ENCODE measurements at regions not wholly inside any gene's neighbourhood (a gene's known extent, or its start where the extent isn't known, plus 50 kb on each side); places are given as distances from the start of the nearest gene placed in this dataset.

DNA sequence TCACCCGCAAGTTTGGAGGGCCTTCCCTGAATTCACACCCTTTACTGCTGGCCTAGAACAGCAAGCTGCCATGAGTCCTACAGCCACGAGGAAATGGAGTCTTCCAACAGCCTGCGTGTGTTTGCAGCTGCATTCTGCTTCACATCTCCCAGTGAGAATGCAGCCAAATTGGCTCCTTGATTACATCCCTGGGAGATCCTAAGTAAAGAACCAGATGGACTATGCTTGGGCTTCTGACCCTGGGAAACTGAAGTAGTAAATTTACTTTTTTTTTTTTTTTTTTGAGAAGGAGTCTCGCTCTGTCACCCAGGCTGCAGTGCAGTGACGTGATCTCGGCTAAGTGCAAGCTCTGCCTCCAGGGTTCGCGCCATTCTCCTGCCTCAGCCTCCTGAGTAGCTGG lies 617.0 kb upstream of the CDH18 start:
- DNase-seq (ENCODE audit: low read depth in 3 of 3, low spot score in 2 of 3), result no peak

DNA sequence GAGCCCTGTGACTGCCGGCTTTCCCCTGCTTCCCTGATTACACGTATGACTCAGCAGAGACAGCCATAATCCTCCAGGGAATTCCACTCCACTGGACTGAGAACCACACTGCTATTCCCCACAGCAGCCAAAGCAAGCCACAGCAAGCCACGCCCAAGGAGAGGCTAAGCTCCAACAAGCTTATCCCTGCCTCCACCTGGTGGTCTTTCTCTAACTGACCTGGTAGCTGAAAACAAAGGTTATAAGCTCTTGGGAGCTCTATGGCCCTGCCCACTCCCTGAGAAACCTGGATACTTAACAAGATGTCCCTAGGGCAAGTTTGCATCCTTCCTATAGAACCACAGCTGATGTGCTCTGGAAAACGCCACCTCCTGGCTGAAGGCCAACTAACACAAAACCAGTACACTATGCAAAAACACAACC lies 613.7 kb upstream of the CDH18 start:
- DNase-seq (ENCODE audit: low read depth in 3 of 3, low spot score in 2 of 3), result no peak

DNA sequence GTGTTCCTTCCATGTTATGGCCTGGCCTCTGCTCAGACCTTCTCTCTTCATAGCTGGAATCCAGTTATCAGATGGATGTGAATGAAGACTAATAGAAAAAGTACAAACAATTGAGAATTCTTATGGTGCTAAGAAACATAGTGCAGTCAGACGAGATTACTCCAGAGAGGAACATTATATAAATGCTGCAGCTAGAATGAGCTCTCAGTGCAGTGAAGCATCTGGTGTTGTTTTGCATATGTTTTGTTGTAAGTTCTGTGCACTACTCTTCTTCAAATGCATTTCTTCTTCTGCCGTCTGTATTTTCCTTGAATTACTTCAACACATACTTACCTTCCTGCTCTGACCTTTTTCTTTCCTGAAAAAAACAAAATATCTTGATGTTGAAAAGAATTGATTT lies 602.4 kb upstream of the CDH18 start:
- DNase-seq (ENCODE audit: low read depth in 3 of 3, low spot score in 2 of 3), result no peak

DNA sequence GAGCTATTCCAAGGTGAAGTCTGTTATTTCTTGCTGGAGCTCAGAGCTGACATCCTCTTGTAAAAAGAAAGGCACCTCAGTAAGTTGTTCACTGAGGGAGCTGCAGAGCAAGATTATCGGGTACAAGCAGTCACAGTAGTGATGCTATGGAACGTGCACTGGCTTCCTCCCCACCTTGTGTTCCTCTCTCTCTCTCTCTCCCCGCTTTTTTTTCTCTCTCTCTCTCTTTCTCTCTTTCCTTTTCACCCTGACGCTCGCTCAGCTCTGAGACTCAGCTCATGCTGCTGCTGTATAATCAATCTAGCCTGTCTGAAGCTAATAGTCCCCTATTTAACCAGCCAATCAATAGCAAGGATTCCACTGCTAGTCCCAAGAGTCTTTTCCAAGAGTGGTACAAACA lies 587.6 kb upstream of the CDH18 start:
- DNase-seq (ENCODE audit: low read depth in 3 of 3, low spot score in 2 of 3), result no peak

DNA sequence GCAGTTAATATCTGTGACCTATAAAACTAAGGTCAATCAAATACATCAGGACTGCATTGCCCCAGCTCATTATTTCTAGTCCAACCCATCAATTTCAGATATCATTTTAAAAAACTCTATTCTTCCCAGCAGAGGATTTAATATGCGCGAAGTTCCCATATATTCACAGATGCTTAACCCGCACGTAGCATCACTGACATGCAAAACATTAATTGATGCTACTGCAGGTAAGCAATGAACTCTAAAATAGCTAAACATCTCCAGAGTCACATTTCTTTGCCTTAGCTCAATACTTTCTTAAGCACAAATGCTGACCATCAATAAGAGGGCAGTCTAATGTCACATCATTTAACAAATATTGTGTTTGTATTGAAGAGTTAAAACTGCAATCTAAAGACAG lies 586.6 kb upstream of the CDH18 start:
- no peak for DNase-seq (ENCODE audit: low read depth in 3 of 3, low spot score in 2 of 3)

DNA sequence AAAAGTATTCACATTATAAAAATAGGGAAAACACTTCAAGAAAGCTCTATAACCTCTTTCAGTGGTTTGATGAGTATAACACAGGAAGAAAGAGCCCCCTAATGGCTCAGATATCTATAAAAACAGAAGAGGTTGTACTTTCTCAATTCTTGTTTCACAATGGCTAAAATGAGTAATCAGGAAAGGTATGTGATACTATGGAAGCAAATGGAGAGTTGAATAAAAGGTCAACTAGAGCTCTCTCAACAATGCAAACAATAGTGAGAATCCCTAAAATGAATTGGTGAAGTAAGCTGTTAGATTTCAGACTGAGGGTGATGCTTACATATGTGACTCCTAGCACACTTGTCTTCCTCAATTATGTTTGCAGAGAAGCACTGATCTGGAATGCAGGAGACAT lies 584.6 kb upstream of the CDH18 start:
- DNase-seq (ENCODE audit: low read depth in 3 of 3, low spot score in 2 of 3), result no peak

DNA sequence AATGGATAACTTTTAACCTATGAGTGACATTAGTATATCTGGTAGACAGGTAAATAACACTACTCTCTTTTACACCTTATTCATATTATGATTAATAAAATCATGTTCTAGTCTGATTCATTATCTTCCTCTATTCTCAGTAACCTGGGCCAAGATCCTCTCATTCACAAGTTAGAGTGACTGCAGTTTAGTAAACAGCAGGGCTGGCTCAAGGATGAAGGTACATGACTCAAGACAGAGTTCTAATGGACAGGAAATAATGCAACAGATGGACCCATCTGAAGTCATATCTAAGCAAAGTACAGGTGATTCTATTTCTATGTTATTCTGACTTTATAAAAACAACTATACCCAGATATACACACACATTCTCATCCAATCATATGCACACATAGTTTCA lies 582.5 kb upstream of the CDH18 start:
- DNase-seq (ENCODE audit: low read depth in 3 of 3, low spot score in 2 of 3), result no peak

DNA sequence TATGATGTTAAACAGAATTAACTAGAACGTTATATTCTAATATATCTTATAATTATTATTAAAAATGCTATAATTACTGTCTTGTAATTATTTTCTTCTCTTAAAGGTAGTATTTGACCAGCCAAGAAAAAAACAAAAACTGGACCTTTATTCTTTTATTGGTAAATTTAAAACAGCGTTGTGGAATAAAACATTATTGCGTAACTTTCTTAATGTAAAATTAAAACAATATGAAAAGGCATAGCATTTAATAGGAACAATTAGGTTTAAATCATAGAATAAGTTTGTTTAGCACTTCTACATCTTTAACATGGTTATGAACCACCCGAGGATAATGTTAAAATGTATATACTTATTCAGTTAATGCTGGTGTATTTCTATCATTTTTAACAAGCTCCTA lies 574.5 kb upstream of the CDH18 start:
- no peak for DNase-seq (ENCODE audit: low read depth in 3 of 3, low spot score in 2 of 3)

DNA sequence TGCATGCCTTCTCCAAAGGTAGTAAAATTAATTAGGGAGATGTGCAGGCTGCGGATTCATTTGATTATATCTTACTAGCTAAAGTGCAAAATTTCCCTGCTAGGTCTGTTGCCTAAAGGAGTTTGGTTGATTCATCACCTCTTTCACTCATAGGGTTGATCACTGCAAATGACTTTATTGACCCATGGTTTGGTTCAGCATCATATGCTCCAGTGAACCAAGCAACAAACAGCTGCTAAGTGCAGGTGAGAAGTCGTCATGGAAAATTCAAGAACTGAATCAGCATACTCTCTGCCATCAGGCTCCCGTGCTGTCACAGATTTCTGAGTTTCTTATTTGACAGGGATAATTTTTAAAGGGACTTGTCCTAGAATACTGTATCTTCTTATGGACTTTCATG lies 571.8 kb upstream of the CDH18 start:
- no peak for DNase-seq (ENCODE audit: low read depth in 3 of 3, low spot score in 2 of 3)

DNA sequence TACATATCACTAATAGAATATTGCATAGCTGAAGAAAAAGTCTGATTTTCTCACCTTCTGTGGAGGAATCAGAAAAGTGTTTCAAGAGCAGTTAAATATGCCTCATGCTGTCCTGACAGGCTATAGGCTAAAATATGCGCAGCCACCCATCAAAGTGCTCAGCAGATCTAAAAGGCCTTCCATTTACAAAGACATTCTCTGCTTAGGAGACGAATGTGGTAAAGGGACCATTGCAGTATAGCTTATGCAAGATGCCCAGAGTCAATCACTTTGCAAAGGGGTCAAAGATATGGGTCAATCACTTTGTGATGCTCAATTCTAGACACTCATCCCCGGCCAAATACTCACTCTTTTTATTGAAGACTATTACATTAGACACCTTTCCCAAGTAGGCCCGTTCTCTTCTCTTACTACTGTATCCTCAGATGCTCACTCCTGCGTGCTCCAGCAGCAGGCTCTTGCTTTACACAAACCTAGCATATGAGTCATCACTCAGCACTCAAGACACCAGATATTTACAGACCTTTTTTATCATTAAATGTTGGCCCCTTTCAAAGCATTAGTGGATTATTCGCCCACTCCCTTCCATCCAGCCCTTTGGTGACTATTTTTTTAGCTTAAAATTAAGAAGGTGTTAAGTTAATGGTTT lies 568.2 kb upstream of the CDH18 start:
- no peak for DNase-seq (ENCODE audit: low read depth in 3 of 3, low spot score in 2 of 3)

DNA sequence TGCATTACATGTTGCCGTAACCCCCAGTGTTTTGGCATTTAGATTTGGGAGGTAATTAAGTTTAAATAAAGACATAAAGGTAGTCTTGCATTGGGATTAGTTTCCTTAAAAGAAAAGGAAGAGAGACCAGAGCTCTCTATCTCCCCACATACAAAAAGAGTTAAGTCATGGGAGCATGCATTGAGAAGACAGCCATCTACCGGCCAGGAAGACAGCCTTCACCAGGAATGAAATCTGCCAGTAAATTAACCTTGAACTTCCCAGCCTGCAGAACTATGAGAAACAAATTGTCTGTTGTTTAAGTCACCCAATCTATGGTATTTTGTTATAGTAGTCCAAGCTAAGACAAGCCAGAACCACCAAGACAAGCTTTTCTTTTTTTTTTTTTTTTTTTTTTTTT lies 567.0 kb upstream of the CDH18 start:
- no peak for DNase-seq (ENCODE audit: low read depth in 3 of 3, low spot score in 2 of 3)

DNA sequence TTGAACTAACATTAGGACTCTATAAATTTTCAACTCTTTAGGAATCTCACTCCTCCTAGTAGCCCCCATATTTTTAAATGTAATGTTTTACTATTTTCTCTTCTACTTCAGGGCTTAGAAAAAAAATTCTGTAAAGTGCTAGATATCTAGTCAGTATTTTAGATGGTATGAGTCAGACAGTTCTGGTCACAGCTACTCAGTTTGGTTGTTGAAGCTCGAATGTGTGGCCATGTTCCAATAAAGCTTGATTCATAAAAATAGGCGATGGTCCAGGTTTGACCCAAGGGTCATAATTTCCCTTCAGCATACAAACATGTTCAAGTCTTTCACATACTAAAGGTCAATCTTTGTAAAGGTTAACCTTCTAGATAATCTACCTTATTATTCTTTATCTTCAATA lies 566.0 kb upstream of the CDH18 start:
- no peak for DNase-seq (ENCODE audit: low read depth in 3 of 3, low spot score in 2 of 3)

DNA sequence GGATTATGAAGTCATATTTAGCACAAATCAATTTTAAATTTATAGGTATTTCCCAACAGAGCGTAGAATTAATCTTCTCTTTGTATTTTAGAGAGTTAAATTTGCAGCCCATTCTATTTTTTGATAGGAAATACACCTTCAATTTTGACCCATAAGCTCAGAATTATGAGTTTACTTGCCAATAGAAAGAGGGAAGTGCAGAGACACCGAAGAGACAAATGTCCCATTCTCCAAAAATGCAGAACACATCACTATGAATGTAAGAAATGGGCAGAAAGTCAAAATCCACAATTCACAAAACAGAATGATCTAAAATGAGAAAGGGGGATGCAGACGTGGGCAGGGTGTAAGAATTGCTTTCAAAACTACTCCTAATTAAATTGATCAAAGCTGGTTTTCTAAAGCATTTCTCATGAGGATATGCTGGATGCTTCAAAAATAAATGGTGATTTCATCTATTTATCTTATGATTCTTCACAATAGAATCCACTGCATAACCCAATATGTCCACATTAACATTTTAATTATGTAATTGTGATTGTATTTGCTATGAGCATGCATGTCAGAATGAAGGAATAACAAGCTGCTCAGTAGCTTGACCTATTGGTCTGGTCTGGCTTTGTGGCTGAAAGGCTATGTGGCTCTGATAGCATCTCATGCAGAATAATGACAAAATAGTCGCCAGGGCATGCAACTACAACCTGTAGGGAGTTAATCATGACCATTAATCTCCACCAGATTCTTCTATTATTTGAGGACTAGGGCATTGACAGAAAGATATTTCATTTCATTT lies 550.1 kb upstream of the CDH18 start:
- DNase-seq (ENCODE audit: low read depth in 3 of 3, low spot score in 2 of 3), result no peak

DNA sequence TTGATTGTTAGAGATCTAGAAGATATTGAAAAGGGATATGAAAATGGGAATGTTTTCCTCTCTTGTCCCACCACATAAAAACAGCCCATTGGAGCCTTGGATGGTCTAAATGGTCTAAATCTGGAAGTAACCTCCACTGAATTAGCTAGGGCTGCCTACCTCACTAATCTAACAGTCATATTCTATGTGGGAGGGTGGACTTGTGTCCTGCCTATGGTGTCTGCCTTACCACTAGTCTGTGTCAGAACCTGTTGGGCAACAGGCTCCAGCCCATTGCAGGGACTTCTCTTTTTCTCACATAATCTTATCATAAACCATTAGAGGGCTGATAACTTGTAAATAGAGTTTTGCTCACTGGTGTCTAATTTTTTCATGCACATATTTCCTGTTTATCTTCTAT lies 548.8 kb upstream of the CDH18 start:
- no peak for DNase-seq (ENCODE audit: low read depth in 3 of 3, low spot score in 2 of 3)

DNA sequence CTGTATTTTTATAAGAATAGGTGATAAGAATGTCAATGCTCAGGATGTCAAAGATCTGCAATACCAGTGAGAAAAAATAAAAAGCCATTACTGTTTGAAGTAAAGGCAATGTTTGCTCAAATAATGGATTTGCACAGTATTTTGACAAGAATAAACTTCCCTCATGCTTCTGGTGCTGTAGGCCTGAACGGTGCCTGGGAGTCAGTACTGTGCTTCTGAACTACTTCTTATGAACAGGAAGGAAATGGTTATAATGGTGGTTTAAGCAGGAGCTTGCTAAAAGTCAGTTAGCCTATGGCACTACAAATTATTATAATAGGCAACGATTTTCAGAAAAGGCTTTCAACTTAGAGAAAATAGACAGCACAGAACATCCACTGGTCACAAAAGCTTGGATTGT lies 548.3 kb upstream of the CDH18 start:
- no peak for DNase-seq (ENCODE audit: low read depth in 3 of 3, low spot score in 2 of 3)

DNA sequence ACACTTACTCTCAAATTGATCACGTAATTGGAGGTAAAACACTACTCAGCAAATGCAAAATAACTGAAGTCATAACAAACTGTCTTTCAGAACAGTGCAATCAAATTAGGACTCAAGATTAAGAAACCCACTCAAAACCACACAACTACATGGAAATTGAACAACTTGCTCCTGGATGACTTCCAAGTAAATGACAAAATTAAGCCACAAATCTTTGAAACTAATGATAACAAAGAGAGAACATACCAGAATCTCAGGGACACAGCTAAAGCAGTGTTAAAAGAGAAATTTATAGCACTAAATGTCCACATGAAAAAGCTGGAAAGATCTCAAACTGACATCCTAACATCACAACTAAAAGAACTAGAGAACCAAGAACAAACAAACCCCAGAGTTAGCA lies 540.5 kb upstream of the CDH18 start:
- no peak for DNase-seq (ENCODE audit: low read depth in 3 of 3, low spot score in 2 of 3)

DNA sequence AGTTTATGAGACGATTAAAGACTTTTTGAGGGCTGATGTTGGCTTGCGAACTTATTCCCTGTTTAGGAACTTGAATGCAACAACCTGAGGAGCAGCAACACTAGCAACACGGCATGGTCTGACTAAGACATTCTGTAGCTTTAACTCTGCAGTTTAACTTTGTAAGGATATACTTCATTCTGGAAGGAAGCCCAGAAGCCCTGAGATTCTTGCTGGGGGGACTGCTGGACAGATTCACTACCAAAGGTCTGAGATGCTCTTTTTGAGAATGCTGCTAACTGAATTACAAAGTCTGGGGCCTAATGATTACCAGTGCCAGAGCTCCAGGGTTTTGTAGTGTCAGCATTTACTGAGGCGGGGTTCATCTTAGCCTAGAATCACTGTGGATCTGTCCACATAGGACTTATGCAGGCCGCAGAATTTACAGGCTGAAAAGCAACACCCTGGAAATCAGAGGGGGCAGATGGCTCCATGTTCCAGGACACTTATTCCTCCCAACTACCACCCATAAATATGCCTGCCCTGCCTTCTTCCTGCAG lies 537.1 kb upstream of the CDH18 start:
- DNase-seq (ENCODE audit: low read depth in 3 of 3, low spot score in 2 of 3), result no peak

DNA sequence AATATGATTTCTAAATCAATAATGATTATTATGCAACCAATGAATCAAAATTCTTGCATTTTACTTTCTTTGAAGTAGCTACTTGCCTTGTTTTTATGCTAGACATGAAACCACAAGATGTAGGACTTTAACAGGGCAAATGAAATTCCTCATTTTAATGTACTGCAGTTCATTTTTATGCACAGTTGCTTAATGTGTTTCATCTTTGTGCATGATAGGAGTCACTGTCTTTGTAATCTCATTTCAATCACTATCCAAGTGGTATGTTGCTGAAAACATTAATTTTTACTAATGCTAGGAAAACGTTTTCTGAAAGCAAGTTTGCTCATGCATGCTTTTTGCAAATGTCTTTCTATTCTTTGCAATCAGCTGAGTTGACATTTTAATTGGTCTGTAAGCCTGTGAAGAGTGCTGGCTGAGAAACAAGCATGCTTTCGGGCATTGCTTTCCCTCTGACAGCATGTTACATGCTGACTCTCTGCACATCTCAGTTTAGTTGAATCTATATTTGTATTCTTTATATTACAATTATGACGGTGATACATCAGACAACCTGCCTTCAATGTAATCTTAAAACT lies 535.0 kb upstream of the CDH18 start:
- no peak for DNase-seq (ENCODE audit: low read depth in 3 of 3, low spot score in 2 of 3)

DNA sequence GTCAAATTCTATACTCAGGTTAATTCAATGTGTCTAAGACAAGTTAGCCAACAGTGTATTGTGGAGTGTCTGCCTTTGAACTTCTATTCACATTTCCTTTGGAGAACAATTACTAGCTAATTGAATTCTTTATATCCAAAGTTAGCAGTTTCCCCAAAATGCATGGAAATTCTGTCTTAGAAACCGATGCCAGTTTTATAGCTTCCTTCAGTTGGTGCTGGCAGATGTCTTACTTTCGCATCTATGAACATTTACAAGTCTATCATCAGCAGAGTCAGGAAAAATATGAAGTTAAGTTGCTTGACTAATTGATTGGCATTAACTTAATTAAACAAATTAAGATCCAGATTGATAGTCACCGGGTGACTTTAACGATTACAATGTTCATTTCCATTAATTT lies 527.6 kb upstream of the CDH18 start:
- no peak for DNase-seq (ENCODE audit: low read depth in 3 of 3, low spot score in 2 of 3)

DNA sequence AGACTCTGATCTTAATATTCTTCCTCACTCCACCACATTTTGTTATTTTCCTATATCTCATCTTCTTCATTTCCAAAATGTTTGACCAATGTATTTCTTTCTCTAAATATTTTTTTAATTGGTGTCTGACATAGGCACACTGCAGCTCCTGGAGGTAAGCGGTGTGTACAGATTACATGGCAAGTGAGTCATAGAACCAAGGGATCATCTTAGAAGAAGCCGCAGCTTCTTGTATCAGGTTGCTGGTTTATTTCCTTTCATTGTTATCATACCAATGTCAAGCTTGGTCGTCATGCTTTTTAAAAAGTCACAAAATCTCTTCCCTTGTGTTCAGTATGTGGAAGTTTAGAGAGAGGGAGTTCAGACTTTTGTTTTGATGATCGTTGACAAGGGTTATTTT lies 526.1 kb upstream of the CDH18 start:
- DNase-seq (ENCODE audit: low read depth in 3 of 3, low spot score in 2 of 3), result no peak

DNA sequence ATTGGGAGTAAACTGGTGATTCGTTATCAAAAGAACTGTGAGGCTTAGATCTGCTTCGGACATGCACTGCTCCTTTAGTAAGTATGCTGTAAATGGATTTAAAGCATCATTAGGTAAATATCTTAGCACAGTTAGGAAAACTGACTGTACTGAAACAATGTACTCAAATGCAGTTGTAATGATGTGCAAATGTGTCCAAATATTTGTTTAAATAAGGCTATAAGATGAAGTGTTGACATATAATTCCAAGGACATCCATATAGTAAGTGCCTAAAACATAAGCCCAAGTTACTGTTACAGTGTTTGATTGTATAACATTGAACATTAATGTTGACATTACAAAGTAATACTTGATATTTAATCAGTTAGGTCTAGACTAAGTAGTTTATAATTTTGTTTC lies 512.5 kb upstream of the CDH18 start:
- DNase-seq (ENCODE audit: low read depth in 3 of 3, low spot score in 2 of 3), result no peak

DNA sequence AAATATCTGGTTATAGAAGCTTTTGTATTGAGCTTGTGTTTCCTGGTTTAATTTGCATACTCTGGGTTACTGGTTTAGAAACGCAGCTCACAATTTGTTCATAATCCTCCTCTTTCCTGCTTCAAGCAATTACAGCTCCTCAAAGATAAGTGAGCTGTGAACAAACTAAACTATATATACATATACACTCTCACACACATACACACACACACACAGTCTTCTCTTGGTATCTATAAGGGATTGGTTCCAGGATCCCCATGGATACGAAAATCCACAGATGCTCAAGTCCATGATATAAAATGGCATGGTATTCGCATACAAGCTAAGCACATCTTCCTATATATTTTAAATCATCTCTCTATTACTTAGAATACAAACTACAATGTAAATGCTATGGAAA lies 510.9 kb upstream of the CDH18 start:
- DNase-seq (ENCODE audit: low read depth in 3 of 3, low spot score in 2 of 3), result no peak

All from right renal cortex interstitium (tissue), 3 donors.